Activated CD4-positive, alpha-beta T cell treated with anti-CD3 and anti-CD28 coated beads, Interleukin-2, amount 50 U/mL, for 16 hours (primary cell): ENCODE measurements at regions not wholly inside any gene's neighbourhood (a gene's known extent, or its start where the extent isn't known, plus 50 kb on each side); places are given as distances from the start of the nearest gene placed in this dataset.

Experiments used
- DNase-seq: peaks from one replicate; pipeline ENCODE4 v3.0.0-alpha.2; 2020

GRCh38 chr13:75913925-75914324 lies 277.8 kb downstream of the LMO7 start:
- no peak for DNase-seq

- no peak for DNase-seq
Measured at GRCh38 chr13:75910591-75910990, 274.5 kb downstream of the LMO7 start.
